GM19452 (cell line): ENCODE measurements at regions not wholly inside any gene's neighbourhood (a gene's known extent, or its start where the extent isn't known, plus 50 kb on each side); places are given as distances from the start of the nearest gene placed in this dataset.
A peak's percentile ranks its signal among the peaks of the same experiment; 100 is the strongest.
"Not testable (repeated sequence)": the region's sequence is repeated elsewhere in the genome, so short reads cannot be mapped to it uniquely, and the experiment has no call there.

Experiments used
- ATAC-seq: cut with Tn5 transposase; IDR thresholded peaks from one replicate; pipeline ENCODE4 v1.9.1; 2021; ENCODE audit not compliant: unreplicated experiment

- no peak for ATAC-seq
Measured at GRCh38 chrX:54615109-54615508, 85.1 kb downstream of the GNL3L start.

- ATAC-seq = no peak
Measured at GRCh38 chrX:54633641-54634040, 103.6 kb downstream of the GNL3L start.

- no peak for ATAC-seq
Measured at GRCh38 chrX:54639018-54639345, 109.0 kb downstream of the GNL3L start.

- peak; percentile 93 for ATAC-seq
Measured at GRCh38 chrX:54639346-54640102, 109.5 kb downstream of the GNL3L start.

- ATAC-seq = no peak
Measured at GRCh38 chrX:54640103-54640690, 110.2 kb downstream of the GNL3L start.

- no peak for ATAC-seq
Measured at GRCh38 chrX:54640736-54641135, 110.7 kb downstream of the GNL3L start.

- ATAC-seq = no peak
Measured at GRCh38 chrX:54641530-54641929, 111.5 kb downstream of the GNL3L start.

GRCh38 chrX:54647607-54648006 lies 117.6 kb downstream of the GNL3L start:
- not testable (repeated sequence) for ATAC-seq

- ATAC-seq = no peak
Measured at GRCh38 chrX:54659547-54659946, 129.5 kb downstream of the GNL3L start.

- no peak for ATAC-seq
Measured at GRCh38 chrX:54675762-54676161, 122.3 kb downstream of the ITIH6 start.

- no peak for ATAC-seq
Measured at GRCh38 chrX:54695231-54695630, 102.8 kb downstream of the ITIH6 start.

GRCh38 chrX:54695816-54696487 lies 102.1 kb downstream of the ITIH6 start:
- ATAC-seq = peak; percentile 98
